H9 (cell line): ENCODE measurements at regions not wholly inside any gene's neighbourhood (a gene's known extent, or its start where the extent isn't known, plus 50 kb on each side); places are given as distances from the start of the nearest gene placed in this dataset.

Source experiments
- DNase-seq: peaks from one replicate; pipeline ENCODE4 v3.0.0-alpha.2; 2017
- H2AFZ ChIP-seq: one replicate; pipeline ENCODE4 v1.6.1; 2013; ENCODE audit warnings: mild to moderate bottlenecking, low read length, control low read depth, moderate library complexity
- H2AK5ac ChIP-seq: 2 replicates; pipeline ENCODE4 v1.6.1; 2013; ENCODE audit warnings: low read length, control low read depth, mixed read lengths; ENCODE audit not compliant: insufficient read length
- H2BK120ac ChIP-seq: one replicate; pipeline ENCODE4 v1.6.1; 2013; ENCODE audit warnings: low read depth, mild to moderate bottlenecking, low read length, control low read depth, inconsistent platforms; ENCODE audit not compliant: poor library complexity, severe bottlenecking
- H2BK12ac ChIP-seq: 2 replicates; pipeline ENCODE4 v1.6.1; 2013; ENCODE audit warnings: low read length, control low read depth, mixed read lengths, low read depth; ENCODE audit not compliant: insufficient read length
- H2BK15ac ChIP-seq: 2 replicates; pipeline ENCODE4 v1.6.1; 2013; ENCODE audit warnings: low read depth, low read length, control low read depth
- H2BK20ac ChIP-seq: one replicate; pipeline ENCODE4 v1.6.1; 2013; ENCODE audit warnings: low read depth, mild to moderate bottlenecking, low read length, control low read depth, inconsistent platforms; ENCODE audit not compliant: poor library complexity, severe bottlenecking
- H2BK5ac ChIP-seq: 2 replicates; pipeline ENCODE4 v1.6.1; 2013; ENCODE audit warnings: low read length, control low read depth, mixed read lengths; ENCODE audit not compliant: insufficient read length
- H3K14ac ChIP-seq: 2 replicates; pipeline ENCODE4 v1.6.1; 2013; ENCODE audit warnings: low read length, control low read depth; ENCODE audit not compliant: insufficient read depth
- H3K18ac ChIP-seq: 2 replicates; pipeline ENCODE4 v1.6.1; 2013; ENCODE audit warnings: low read depth, mild to moderate bottlenecking, mixed read lengths, low read length, control low read depth; ENCODE audit not compliant: insufficient read length
- H3K23ac ChIP-seq: 2 replicates; pipeline ENCODE4 v1.6.1; 2013; ENCODE audit warnings: low read length, control low read depth, mixed read lengths, low read depth; ENCODE audit not compliant: insufficient read length
- H3K23me2 ChIP-seq: 2 replicates; pipeline ENCODE4 v1.6.1; 2013; ENCODE audit warnings: low read depth, mild to moderate bottlenecking, mixed read lengths, low read length, control low read depth; ENCODE audit not compliant: insufficient read length, poor library complexity, severe bottlenecking
- H3K27ac ChIP-seq: 2 replicates; pipeline ENCODE4 v1.5.1; 2013; ENCODE audit warnings: low read length, control low read depth, mixed read lengths, low read depth; ENCODE audit not compliant: insufficient read length
- H3K27me3 ChIP-seq: 2 replicates; pipeline ENCODE4 v1.6.1; 2013; ENCODE audit warnings: low read length, control low read depth, inconsistent platforms; ENCODE audit not compliant: insufficient read depth
- H3K4ac ChIP-seq: 2 replicates; pipeline ENCODE4 v1.6.1; 2013; ENCODE audit warnings: low read depth, mild to moderate bottlenecking, control low read depth, inconsistent platforms, low read length, moderate library complexity
- H3K4me1 ChIP-seq: 2 replicates; pipeline ENCODE4 v1.6.1; 2013; ENCODE audit warnings: low read length, control low read depth, inconsistent platforms; ENCODE audit not compliant: insufficient read depth
- H3K4me2 ChIP-seq: 2 replicates; pipeline ENCODE4 v1.6.1; 2013; ENCODE audit warnings: low read length, control low read depth, mixed read lengths; ENCODE audit not compliant: insufficient read length, insufficient read depth
- H3K56ac ChIP-seq: 2 replicates; pipeline ENCODE4 v1.6.1; 2013; ENCODE audit warnings: low read depth, mild to moderate bottlenecking, mixed read lengths, low read length, control low read depth; ENCODE audit not compliant: insufficient read length
- H3K79me1 ChIP-seq: 2 replicates; pipeline ENCODE4 v1.6.1; 2013; ENCODE audit warnings: low read depth, mild to moderate bottlenecking, moderate library complexity, low read length, control low read depth, inconsistent platforms; ENCODE audit not compliant: insufficient read depth, poor library complexity, severe bottlenecking
- H3K79me2 ChIP-seq: 2 replicates; pipeline ENCODE4 v1.6.1; 2013; ENCODE audit warnings: low read length, control low read depth, inconsistent platforms; ENCODE audit not compliant: insufficient read depth
- H3K9ac ChIP-seq: 2 replicates; pipeline ENCODE4 v1.6.1; 2013; ENCODE audit warnings: low read length, control low read depth, mixed read lengths; ENCODE audit not compliant: insufficient read length; ENCODE audit errors: extremely low read depth
- H3K9me3 ChIP-seq: one replicate; pipeline ENCODE4 v1.6.1; 2013; ENCODE audit warnings: low read depth, low read length, inconsistent platforms; ENCODE audit not compliant: control insufficient read depth
- H3T11ph ChIP-seq: one replicate; pipeline ENCODE4 v1.6.1; 2013; ENCODE audit warnings: mild to moderate bottlenecking, low read length, control low read depth, inconsistent platforms
- H4K20me1 ChIP-seq: one replicate; pipeline ENCODE4 v1.6.1; 2013; ENCODE audit not compliant: control insufficient read depth, insufficient read length, insufficient read depth
- H4K5ac ChIP-seq: 2 replicates; pipeline ENCODE4 v1.6.1; 2013; ENCODE audit warnings: low read depth, mild to moderate bottlenecking, mixed read lengths, low read length, control low read depth; ENCODE audit not compliant: insufficient read length
- H4K8ac ChIP-seq: replicated peaks from 2 replicates; pipeline ENCODE4 v1.6.1; 2013; ENCODE audit warnings: low read length, control low read depth, mixed read lengths, low read depth; ENCODE audit not compliant: insufficient read length
- H4K91ac ChIP-seq: 2 replicates; pipeline ENCODE4 v1.6.1; 2013; ENCODE audit warnings: low read depth, mild to moderate bottlenecking, moderate library complexity, mixed read lengths, low read length, control low read depth; ENCODE audit not compliant: insufficient read length
- H3K27ac Mint-ChIP-seq, 3 experiments: 2 replicates in 2 of 3; 3 replicates in 1 of 3; pipeline ENCODE4 v1.8.0; 2020 to 2021; ENCODE audit warnings: mixed read lengths in 3 of 3, mild to moderate bottlenecking in 1 of 3, moderate library complexity in 1 of 3
- H3K27me3 Mint-ChIP-seq: 2 replicates; pipeline ENCODE4 v1.8.0; 2021; ENCODE audit warnings: low read depth, mild to moderate bottlenecking, moderate library complexity, mixed read lengths
- H3K36me3 Mint-ChIP-seq, 3 experiments: 2 replicates in 2 of 3; 3 replicates in 1 of 3; pipeline ENCODE4 v1.8.0; 2020 to 2021; ENCODE audit warnings: low read depth in 3 of 3, mixed read lengths in 3 of 3; ENCODE audit not compliant: insufficient read depth in 1 of 3
- H3K4me1 Mint-ChIP-seq, 2 experiments: 2 replicates each; pipeline ENCODE4 v1.8.0; 2020; ENCODE audit warnings: mixed read lengths in 2 of 2
- H3K4me3 Mint-ChIP-seq, 2 experiments: 2 replicates in 1 of 2; 3 replicates in 1 of 2; pipeline ENCODE4 v1.8.0; 2020 to 2021; ENCODE audit warnings: mild to moderate bottlenecking in 2 of 2, mixed read lengths in 2 of 2, moderate library complexity in 1 of 2
- H3K9me3 Mint-ChIP-seq, 2 experiments: 2 replicates in 1 of 2; 3 replicates in 1 of 2; pipeline ENCODE4 v1.8.0; 2020; ENCODE audit warnings: mild to moderate bottlenecking in 2 of 2, mixed read lengths in 2 of 2, moderate library complexity in 1 of 2
- WGBS: extraction: QIAGEN DNeasy Blood & Tissue Kit; methylation state at CpG from one replicate; pipeline ENCODE4 v1.1.7; 2013; ENCODE audit warnings: missing lambda C conversion rate, low lambda C conversion rate, mixed read lengths; ENCODE audit not compliant: insufficient read length; ENCODE audit errors: extremely low coverage; 5-methylcytosine and 5-hydroxymethylcytosine counted together
- TF ChIP-seq, protein P1 (sequence below): fragments of 200-600 bp; sonication (generic); conservative IDR thresholded peaks from 3 replicates; pipeline ENCODE4 v1.8.0; 2021; ENCODE audit warnings: antibody characterized with exemption, mild to moderate bottlenecking

DNA sequence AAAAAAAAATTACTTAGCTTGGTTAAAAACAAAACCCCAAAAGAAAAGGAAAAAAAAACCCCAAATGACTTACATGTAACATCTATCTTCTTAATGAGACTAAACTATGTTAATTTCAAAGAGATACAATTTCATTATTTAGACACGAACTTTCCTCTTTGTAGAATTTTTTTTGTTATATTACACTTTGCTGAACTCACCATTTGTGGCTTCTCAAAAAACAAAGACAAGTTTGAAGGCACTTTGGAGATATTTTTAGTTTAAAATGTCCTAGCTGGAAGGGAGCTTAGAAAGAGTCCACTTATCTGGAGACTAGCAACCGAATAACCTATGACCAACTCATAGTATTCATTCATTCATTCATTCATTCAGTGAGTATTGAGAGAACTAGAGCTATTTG is 301.7 kb upstream of the ROPN1 start:
- no peak overlapping the region for H3K9ac ChIP-seq
- no peak overlapping the region for H3K4ac ChIP-seq
- no peak overlapping the region for H2BK5ac ChIP-seq
- no peaks in the 10 kb centered on the region for H3K9me3 ChIP-seq
- H4K20me1 ChIP-seq, result no peaks in the 10 kb centered on the region
- no peak overlapping the region for H2BK12ac ChIP-seq
- H3K4me1 Mint-ChIP-seq, result peaks cover 2 to 6% of the 10 kb centered on the region in 2 experiments; a peak in 2 of 4 replicates
- TF ChIP-seq, protein P1, sequence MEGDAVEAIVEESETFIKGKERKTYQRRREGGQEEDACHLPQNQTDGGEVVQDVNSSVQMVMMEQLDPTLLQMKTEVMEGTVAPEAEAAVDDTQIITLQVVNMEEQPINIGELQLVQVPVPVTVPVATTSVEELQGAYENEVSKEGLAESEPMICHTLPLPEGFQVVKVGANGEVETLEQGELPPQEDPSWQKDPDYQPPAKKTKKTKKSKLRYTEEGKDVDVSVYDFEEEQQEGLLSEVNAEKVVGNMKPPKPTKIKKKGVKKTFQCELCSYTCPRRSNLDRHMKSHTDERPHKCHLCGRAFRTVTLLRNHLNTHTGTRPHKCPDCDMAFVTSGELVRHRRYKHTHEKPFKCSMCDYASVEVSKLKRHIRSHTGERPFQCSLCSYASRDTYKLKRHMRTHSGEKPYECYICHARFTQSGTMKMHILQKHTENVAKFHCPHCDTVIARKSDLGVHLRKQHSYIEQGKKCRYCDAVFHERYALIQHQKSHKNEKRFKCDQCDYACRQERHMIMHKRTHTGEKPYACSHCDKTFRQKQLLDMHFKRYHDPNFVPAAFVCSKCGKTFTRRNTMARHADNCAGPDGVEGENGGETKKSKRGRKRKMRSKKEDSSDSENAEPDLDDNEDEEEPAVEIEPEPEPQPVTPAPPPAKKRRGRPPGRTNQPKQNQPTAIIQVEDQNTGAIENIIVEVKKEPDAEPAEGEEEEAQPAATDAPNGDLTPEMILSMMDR, result no peak
- no peak overlapping the region for H3T11ph ChIP-seq
- H3K27ac Mint-ChIP-seq, result no peak overlapping the region
- no peak overlapping the region for H2BK15ac ChIP-seq
- no peak overlapping the region for H2AFZ ChIP-seq
- H3K9me3 Mint-ChIP-seq, result peaks cover 1 to 2% of the 10 kb centered on the region in 2 experiments; a peak in 2 of 5 replicates
- H3K36me3 Mint-ChIP-seq, result no peaks in the 10 kb centered on the region
- H3K56ac ChIP-seq, result no peak overlapping the region
- H3K23ac ChIP-seq, result no peak overlapping the region
- no peak overlapping the region for H3K4me3 Mint-ChIP-seq
- H2AK5ac ChIP-seq, result no peak overlapping the region
- H3K14ac ChIP-seq, result no peak overlapping the region
- H3K27ac ChIP-seq, result no peak overlapping the region
- no peak overlapping the region for H4K5ac ChIP-seq
- no peak overlapping the region for H4K8ac ChIP-seq
- H2BK20ac ChIP-seq, result no peak overlapping the region
- H3K79me2 ChIP-seq, result no peaks in the 10 kb centered on the region
- no peak overlapping the region for H4K91ac ChIP-seq
- H3K27me3 ChIP-seq, result no peaks in the 10 kb centered on the region
- H3K4me1 ChIP-seq, result no peaks in the 10 kb centered on the region
- no peaks in the 10 kb centered on the region for H3K79me1 ChIP-seq
- no CpG with 5 or more reads among the region's 2 CpGs for WGBS
- H3K18ac ChIP-seq, result no peak overlapping the region
- H3K27me3 Mint-ChIP-seq, result no peaks in the 10 kb centered on the region; the same call in none of the 2 replicates
- no peaks in the 10 kb centered on the region for H3K23me2 ChIP-seq
- no peak overlapping the region for H3K4me2 ChIP-seq
- no peak for DNase-seq
- no peak overlapping the region for H2BK120ac ChIP-seq
